Fibroblast of the aortic adventitia (primary cell): ENCODE measurements at regions not wholly inside any gene's neighbourhood (a gene's known extent, or its start where the extent isn't known, plus 50 kb on each side); places are given as distances from the start of the nearest gene placed in this dataset.

ENCODE experiments used
- DNase-seq: peaks from one replicate; pipeline ENCODE4 v3.0.0-alpha.2; 2010; ENCODE audit warnings: low read depth
- H3K4me3 ChIP-seq: 2 replicates; pipeline ENCODE4 v1.5.1; 2011; ENCODE audit warnings: low read depth, mild to moderate bottlenecking, control low read depth, low read length, moderate library complexity
- TF ChIP-seq, protein P1 (sequence below): IDR thresholded peaks from 2 replicates; pipeline ENCODE4 v1.5.1; 2011; ENCODE audit warnings: mild to moderate bottlenecking, low read length, control low read depth, inconsistent platforms; ENCODE audit not compliant: insufficient read depth

DNA sequence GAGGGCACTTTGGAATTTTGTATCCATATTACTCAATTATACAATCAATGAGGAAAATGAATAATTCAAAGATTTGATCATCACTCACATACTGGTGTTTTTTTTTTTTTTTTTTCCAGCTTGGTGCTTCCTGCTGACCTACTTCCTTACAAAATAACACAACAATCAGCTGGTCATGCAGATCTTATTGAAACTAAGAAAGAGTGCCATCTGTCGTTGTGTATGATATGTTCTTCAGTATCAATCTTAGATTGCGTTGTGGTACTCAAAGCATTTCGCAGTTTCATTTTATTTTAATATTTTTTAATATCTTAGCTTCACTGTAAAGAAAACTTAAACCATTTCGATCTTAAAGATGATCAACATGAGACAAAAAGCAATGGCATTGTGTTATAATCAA, 155.6 kb downstream of the OGFRL1 start:
- DNase-seq, result peak; percentile 3
- TF ChIP-seq, protein P1, sequence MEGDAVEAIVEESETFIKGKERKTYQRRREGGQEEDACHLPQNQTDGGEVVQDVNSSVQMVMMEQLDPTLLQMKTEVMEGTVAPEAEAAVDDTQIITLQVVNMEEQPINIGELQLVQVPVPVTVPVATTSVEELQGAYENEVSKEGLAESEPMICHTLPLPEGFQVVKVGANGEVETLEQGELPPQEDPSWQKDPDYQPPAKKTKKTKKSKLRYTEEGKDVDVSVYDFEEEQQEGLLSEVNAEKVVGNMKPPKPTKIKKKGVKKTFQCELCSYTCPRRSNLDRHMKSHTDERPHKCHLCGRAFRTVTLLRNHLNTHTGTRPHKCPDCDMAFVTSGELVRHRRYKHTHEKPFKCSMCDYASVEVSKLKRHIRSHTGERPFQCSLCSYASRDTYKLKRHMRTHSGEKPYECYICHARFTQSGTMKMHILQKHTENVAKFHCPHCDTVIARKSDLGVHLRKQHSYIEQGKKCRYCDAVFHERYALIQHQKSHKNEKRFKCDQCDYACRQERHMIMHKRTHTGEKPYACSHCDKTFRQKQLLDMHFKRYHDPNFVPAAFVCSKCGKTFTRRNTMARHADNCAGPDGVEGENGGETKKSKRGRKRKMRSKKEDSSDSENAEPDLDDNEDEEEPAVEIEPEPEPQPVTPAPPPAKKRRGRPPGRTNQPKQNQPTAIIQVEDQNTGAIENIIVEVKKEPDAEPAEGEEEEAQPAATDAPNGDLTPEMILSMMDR, result no peak
- no peak overlapping the region for H3K4me3 ChIP-seq

GRCh38 chr6:71446057-71446456, 157.4 kb downstream of the OGFRL1 start:
- DNase-seq, result peak; percentile 38
- TF ChIP-seq, protein P1, result no peak
- no peak overlapping the region for H3K4me3 ChIP-seq

DNA sequence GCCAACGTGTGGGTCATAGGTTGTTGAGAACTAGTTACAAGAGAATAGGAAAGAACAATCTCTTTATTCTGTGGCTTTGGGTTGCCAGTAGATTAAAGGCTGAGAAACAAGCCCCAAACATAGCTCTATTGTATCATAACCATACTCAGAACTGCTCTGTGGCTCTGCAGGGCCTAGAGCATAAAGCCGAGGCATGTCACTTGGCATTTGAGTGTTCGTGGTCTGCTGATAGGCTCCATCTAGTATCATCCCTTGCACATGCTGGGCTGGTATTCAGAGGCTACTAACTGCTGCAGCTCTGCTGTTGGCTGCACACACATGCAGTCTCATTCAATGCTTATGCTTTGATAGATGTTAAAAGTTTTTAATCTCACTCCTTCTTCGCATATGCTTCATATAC, 157.9 kb downstream of the OGFRL1 start:
- no peak for DNase-seq
- no peak overlapping the region for H3K4me3 ChIP-seq
- TF ChIP-seq, protein P1, result no peak

DNA sequence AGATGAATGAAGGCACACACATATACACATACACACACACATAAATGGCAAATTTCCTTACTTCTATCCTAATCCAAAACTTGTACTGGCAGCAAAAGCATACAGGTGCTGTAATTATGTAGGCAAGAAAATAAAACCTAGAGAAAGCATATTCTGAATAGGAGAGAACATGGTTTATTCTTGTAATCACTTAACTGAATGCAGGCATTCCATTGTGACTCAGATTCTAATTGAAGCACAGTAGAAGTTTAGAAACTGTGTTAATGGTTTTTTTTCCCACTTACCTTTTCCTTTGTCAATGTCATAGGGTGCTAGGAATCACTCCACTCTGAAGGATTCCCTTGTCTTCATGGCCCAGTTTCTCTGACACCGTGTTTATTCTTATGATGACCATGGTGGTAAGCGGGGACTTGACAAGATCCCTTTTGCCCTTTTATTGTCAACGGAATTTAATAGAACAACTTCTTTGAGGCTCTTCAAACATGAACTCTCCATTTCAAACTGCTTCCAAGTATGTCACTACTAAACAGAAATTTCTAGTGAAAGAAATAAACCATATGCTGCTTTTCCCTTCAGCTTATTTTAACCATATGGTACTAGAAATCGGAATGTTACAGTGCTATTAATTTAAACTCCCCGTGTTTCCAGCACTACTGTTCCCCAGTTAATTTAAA, 164.2 kb downstream of the OGFRL1 start:
- no peak overlapping the region for H3K4me3 ChIP-seq
- no peak for DNase-seq
- TF ChIP-seq, protein P1, result no peak

GRCh38 chr6:71453371-71453706, 164.7 kb downstream of the OGFRL1 start:
- no peak for DNase-seq
- no peak overlapping the region for H3K4me3 ChIP-seq
- TF ChIP-seq, protein P1, result no peak

- TF ChIP-seq, protein P1, result no peak
- DNase-seq, result no peak
- no peak overlapping the region for H3K4me3 ChIP-seq
These were observed 165.4 kb downstream of the OGFRL1 start for GRCh38 chr6:71454056-71454455.

DNA sequence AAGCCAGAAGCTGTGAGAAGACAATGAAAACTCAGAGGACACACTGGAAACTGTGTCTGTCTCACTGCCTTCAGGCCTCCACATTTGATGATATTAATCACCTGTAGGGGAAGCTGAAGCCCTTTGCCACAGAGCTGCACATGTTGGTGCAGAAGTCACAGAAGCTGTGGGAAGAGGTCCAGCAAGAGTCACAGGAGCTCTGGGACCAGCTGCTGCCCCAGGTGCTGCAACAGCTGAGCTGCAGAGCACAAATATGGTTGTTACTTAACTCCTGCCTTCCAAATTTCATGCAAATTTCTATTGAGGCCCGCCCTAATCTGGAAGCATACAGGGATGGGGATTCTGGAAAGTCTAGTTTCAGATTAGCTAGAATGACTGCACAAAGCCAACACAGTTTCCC, 169.3 kb downstream of the OGFRL1 start:
- TF ChIP-seq, protein P1, result no peak
- no peak overlapping the region for H3K4me3 ChIP-seq
- DNase-seq, result no peak
